Activated B cell treated with CpG ODN at 0.5 μM for 24 hours (primary cell): ENCODE measurements at regions not wholly inside any gene's neighbourhood (a gene's known extent, or its start where the extent isn't known, plus 50 kb on each side); places are given as distances from the start of the nearest gene placed in this dataset.

Experiments used
- ATAC-seq: fragments of 200-7000 bp; cut with Tn5 transposase; one replicate; pipeline ENCODE4 v1.10.0; 2021; ENCODE audit warnings: low read depth, mild to moderate bottlenecking, moderate library complexity
- CTCF ChIA-PET: fragments of 350-600 bp; sonication (Branson Sonifier 250); formaldehyde crosslinking; loops from one replicate; lab custom pipeline; 2021; ENCODE audit warnings: antibody characterized with exemption; lab: Charles Lee
- POLR2A ChIA-PET: fragments of 350-600 bp; sonication (Branson Sonifier 250); formaldehyde crosslinking; loops from one replicate; lab custom pipeline; 2021; ENCODE audit warnings: antibody characterized with exemption; lab: Charles Lee
- DNase-seq: peaks from one replicate; pipeline ENCODE4 v3.0.0; 2022
- H3K27ac Mint-ChIP-seq: one replicate; pipeline ENCODE4 v1.8.0; 2020; ENCODE audit warnings: mixed read lengths
- H3K27me3 Mint-ChIP-seq: one replicate; pipeline ENCODE4 v1.8.0; 2021; ENCODE audit warnings: mixed read lengths
- H3K36me3 Mint-ChIP-seq: one replicate; pipeline ENCODE4 v1.8.0; 2021; ENCODE audit warnings: low read depth, mixed read lengths
- H3K4me1 Mint-ChIP-seq: one replicate; pipeline ENCODE4 v1.8.0; 2021; ENCODE audit warnings: mixed read lengths
- H3K4me3 Mint-ChIP-seq: one replicate; pipeline ENCODE4 v1.8.0; 2020; ENCODE audit warnings: mild to moderate bottlenecking, mixed read lengths
- H3K9me3 Mint-ChIP-seq: one replicate; pipeline ENCODE4 v1.8.0; 2020; ENCODE audit warnings: mixed read lengths
- intact Hi-C: fragments of 100-400 bp; cut with micrococcal nuclease; formaldehyde crosslinking; loops from one replicate; pipeline ENCODE4 v1.15.1; 2024
- TF ChIP-seq, protein P1 (sequence below): fragments of 200-600 bp; IDR thresholded peaks from one replicate; pipeline ENCODE4 v1.8.0; 2022; ENCODE audit warnings: antibody characterized with exemption, mild to moderate bottlenecking

DNA sequence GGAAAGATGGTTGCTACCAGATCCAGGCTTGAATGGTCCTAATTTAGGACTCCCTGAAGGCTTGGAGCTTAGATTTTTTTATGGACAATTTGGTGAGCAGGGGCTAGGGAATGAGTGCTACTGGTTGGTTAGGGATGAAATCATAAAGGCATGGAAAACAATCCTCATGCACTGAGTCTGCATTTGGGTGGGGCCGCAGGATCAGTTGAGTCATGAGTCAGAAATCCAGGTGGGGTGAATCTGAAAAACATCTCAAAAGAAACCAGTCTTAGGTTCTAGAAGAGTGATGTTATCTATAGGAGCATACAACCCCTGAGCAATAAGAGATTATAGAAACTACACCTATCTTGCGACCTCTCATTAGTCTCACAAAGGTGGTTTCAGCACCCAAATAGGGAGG is 300.0 kb downstream of the KIF4B start:
- Mint-ChIP-seq H3K4me1 (no peaks in the 10 kb centered on the region), H3K9me3 (no peaks in the 10 kb centered on the region), H3K27me3 (no peaks in the 10 kb centered on the region), H3K27ac (no peak overlapping the region), H3K4me3 (no peak overlapping the region), H3K36me3 (no peaks in the 10 kb centered on the region)
- ATAC-seq (no peak), DNase-seq (no peak)
- CTCF ChIA-PET = no interaction called here
- POLR2A ChIA-PET = no interaction called here
- intact Hi-C loops = no loop called here
- TF ChIP-seq, protein P1, sequence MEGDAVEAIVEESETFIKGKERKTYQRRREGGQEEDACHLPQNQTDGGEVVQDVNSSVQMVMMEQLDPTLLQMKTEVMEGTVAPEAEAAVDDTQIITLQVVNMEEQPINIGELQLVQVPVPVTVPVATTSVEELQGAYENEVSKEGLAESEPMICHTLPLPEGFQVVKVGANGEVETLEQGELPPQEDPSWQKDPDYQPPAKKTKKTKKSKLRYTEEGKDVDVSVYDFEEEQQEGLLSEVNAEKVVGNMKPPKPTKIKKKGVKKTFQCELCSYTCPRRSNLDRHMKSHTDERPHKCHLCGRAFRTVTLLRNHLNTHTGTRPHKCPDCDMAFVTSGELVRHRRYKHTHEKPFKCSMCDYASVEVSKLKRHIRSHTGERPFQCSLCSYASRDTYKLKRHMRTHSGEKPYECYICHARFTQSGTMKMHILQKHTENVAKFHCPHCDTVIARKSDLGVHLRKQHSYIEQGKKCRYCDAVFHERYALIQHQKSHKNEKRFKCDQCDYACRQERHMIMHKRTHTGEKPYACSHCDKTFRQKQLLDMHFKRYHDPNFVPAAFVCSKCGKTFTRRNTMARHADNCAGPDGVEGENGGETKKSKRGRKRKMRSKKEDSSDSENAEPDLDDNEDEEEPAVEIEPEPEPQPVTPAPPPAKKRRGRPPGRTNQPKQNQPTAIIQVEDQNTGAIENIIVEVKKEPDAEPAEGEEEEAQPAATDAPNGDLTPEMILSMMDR = no peak

DNA sequence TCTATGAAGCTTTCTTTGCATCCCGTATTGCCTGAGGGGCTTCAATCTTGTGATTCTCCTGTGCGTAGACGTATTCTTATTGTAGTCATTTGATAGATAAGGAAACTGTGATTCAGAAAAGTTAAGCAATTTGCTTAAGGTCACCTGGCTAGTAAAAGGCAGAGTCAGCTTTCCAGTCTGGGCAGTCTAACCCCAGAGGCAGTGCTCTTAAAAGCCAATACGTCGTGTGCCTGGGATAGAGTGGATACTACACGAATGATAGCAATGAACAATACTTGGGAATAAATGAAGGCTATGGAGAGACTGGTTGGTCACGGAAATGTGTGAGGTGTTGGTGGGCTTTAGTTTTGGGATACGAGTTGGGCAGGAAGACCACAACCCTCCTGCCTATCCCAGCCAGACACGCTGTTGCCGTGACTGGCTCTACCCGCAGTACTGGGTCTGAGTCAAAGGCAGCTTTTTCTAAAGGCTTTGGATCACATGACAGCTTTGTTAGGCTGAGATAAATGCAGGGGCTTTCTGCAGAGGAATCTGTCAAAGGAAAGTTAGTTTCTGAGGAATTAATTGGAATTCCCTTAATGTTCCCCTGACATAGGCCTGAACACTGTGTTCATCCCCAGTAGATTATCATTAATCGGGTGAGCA is 302.6 kb downstream of the KIF4B start:
- H3K27me3 Mint-ChIP-seq = no peaks in the 10 kb centered on the region
- no peaks in the 10 kb centered on the region for H3K36me3 Mint-ChIP-seq
- H3K27ac Mint-ChIP-seq = no peak overlapping the region
- ChIA-PET POLR2A (no interaction called here), CTCF (no interaction called here)
- no peak overlapping the region for H3K4me3 Mint-ChIP-seq
- no peak for DNase-seq
- H3K4me1 Mint-ChIP-seq = no peaks in the 10 kb centered on the region
- TF ChIP-seq, protein P1 = no peak
- no peak for ATAC-seq
- intact Hi-C loops = no loop called here
- H3K9me3 Mint-ChIP-seq = no peaks in the 10 kb centered on the region

DNA sequence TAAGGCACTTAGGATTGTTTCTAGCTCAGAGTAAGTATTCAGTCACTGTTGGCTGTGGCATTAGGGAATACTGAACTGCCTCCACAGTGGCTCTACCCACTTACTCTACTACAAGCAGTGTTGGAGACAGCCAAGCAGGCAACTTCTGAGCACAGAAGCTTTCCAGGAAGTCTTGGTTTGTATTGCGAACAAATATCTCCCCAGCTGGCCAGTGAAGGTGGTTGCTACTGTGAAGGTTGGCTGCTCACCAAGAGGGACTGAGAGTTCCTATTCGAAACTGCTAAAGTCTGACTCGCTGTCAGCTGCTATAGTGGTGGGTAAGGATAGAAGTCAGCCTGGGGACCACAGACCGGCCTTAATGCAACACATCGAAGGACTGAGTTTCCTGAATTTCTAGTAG is 319.1 kb downstream of the KIF4B start:
- H3K4me3 Mint-ChIP-seq = no peak overlapping the region
- H3K9me3 Mint-ChIP-seq = no peaks in the 10 kb centered on the region
- intact Hi-C loops = no loop called here
- TF ChIP-seq, protein P1 = no peak
- no peaks in the 10 kb centered on the region for H3K4me1 Mint-ChIP-seq
- no peak for ATAC-seq
- POLR2A ChIA-PET = no interaction called here
- H3K27me3 Mint-ChIP-seq = no peaks in the 10 kb centered on the region
- CTCF ChIA-PET = no interaction called here
- DNase-seq = no peak
- no peaks in the 10 kb centered on the region for H3K36me3 Mint-ChIP-seq
- H3K27ac Mint-ChIP-seq = no peak overlapping the region

DNA sequence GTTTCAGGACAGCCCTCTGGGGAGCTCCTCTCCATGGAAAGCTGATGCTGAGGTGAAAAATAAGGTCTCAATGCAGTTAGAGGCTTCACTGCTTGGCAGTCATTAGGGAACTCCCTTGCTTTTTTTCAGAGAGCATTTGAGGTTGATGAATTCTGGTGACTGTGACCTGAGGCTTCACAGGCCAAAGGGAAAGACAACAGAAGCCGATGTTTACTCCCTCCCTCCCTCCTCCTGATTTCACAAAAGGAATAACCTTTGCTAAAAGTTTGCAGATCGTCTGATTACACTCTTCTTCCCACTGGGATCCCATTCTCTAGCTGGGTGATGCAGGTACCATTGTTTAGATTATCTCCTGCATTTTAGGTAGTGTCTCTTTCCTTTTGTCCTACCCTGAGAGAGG is 329.4 kb downstream of the KIF4B start:
- H3K27me3 Mint-ChIP-seq = peaks cover 2% of the 10 kb centered on the region
- DNase-seq = no peak
- TF ChIP-seq, protein P1 = no peak
- no peak overlapping the region for H3K4me3 Mint-ChIP-seq
- no peaks in the 10 kb centered on the region for H3K36me3 Mint-ChIP-seq
- ChIA-PET CTCF (no interaction called here), POLR2A (no interaction called here)
- H3K27ac Mint-ChIP-seq = no peak overlapping the region
- no peaks in the 10 kb centered on the region for H3K4me1 Mint-ChIP-seq
- intact Hi-C loops = no loop called here
- no peak for ATAC-seq
- no peaks in the 10 kb centered on the region for H3K9me3 Mint-ChIP-seq

DNA sequence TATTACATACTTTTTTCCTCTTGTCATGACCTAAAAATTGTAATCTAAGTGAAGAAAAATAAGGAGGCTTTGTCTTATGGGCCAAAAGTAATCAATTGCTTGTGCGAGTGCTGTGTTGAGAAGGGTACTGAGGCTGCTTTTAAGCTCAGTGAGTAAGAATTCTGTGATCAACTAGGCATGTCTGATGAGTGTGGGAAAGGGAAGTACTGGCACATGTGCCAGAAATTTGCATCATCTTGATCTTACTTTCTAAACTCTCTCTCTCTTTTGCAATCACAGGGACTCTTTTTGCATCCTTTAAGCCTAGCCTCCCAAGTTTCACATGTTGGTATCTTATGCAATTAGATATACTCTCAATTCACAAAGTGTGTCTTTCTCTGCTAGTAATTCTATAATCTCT is 329.9 kb downstream of the KIF4B start:
- CTCF ChIA-PET = no interaction called here
- Mint-ChIP-seq H3K4me3 (no peak overlapping the region), H3K4me1 (no peaks in the 10 kb centered on the region), H3K9me3 (no peaks in the 10 kb centered on the region), H3K36me3 (no peaks in the 10 kb centered on the region), H3K27ac (no peak overlapping the region), H3K27me3 (peaks cover 2% of the 10 kb centered on the region)
- no peak for DNase-seq
- POLR2A ChIA-PET = no interaction called here
- no peak for ATAC-seq
- intact Hi-C loops = no loop called here
- TF ChIP-seq, protein P1 = no peak
